GM19468 (cell line): ENCODE measurements at regions not wholly inside any gene's neighbourhood (a gene's known extent, or its start where the extent isn't known, plus 50 kb on each side); places are given as distances from the start of the nearest gene placed in this dataset.

ENCODE experiments used
- ATAC-seq: cut with Tn5 transposase; IDR thresholded peaks from one replicate; pipeline ENCODE4 v1.9.1; 2021; ENCODE audit warnings: mild to moderate bottlenecking, moderate library complexity, moderate number of reproducible peaks; ENCODE audit not compliant: unreplicated experiment; ENCODE audit errors: extremely low read depth

DNA sequence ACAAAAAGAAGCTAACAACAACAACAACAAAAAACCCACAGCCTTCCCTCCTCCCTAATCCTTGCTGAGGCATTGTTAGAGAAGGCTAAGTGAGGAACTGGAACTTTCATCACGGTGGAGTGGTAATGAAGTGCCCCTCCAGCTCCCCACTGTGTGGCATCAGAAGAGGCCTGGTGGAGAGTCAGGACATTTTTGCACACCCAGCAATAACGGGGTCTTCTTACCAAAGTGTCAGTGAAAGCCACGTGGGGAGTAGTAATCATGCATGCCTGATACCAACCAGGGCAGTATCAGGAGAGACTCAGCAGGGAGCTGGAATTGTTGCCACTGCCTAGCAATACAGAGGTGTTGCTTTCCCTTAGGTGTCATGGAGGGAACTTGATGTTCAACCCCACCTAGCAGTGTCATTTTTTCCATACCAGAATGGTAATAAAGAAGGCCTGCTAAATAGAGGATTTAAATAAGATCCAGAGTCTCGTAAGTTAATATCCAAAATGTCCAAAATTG is 299.7 kb upstream of the RGS6 start:
- no peak for ATAC-seq

DNA sequence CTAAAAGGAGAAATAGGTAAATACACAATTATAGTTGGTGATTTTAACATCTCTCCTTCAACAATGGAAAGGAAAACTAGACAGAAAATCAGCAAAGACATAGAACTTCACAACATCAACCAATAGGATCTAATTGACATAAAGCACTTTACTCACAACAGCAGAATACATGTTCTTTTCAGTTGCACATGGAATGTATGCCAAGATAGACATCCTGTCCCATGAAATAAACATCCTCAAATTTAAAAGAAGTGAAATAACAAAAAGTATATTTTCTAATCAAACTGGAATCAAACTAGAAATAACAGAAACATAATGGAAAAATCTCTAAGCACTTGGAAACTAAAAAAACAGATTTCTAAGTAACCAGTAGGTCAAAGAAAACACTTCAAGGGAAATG is 296.2 kb upstream of the RGS6 start:
- ATAC-seq: no peak

DNA sequence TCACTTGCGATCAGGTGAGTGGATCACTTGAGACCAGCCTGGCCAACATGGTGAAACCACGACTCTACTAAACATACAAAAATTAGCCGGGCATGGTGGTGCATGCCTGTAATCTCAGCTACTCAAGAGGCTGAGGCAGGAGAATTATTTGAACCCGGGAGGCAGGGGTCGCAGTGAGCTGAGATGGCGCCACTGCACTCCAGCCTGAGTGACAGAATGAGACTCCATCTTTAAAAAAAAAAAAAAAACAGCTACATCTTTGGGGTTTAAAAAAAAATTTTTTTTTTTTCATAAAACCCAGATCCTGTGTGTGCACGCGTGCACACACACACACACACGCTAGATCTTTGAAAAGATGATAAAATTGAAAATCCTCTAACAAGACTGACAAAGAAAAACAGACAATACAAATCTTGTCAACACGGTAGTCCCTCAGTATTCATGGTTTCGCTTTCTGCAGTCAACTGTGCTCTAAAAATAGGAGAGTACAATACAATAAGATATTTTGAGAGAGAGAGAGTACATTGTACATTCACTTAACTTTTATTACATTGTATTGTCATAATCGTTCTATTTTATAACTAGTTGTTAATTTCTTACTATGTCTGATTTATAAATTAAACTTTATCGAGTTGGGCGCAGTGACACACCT is 295.3 kb upstream of the RGS6 start:
- no peak for ATAC-seq

- no peak for ATAC-seq
Measured at GRCh38 chr14:71638523-71639196, 293.6 kb upstream of the RGS6 start.

GRCh38 chr14:71642715-71643114 is 289.5 kb upstream of the RGS6 start:
- no peak for ATAC-seq

- ATAC-seq: no peak
Measured at GRCh38 chr14:71645656-71646055, 286.6 kb upstream of the RGS6 start.

DNA sequence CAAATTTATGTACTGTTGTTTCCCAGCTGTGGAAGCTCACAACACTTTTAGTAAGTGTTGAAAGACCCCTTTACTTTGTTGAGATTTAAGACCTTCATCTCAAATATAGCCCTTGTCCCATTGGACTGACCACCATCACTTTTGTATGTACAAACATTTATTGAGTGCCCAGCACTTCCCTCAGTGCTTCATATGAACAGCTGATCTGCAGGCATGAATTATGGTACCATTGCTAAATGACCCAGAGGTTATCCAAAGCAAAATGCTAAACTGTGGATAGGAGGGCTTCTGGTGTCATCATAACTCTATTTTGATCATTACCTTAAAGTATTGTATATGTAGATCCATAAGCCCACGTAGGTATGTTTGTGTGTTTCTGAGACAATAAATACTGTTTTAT is 285.7 kb upstream of the RGS6 start:
- no peak for ATAC-seq

- ATAC-seq: no peak
Measured at GRCh38 chr14:71647086-71647784, 285.0 kb upstream of the RGS6 start.

DNA sequence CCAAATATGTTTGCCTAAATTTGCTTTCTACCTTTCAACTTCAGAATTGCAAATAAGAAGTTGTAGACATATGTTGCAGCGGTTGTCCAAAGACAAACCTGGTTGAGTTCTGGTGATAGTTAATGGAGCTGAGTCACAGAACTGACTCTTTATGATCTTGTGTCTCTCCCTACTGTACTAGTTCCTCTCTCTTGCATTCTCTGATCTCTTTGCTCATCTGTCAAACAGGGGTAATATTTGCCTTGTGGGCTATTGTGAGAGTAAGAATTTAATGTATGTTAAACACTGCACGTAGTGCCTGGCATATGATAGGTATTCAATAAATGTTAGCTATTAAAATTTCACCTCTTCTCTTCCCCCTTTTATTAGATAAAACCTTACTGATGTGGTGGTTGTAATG is 283.5 kb upstream of the RGS6 start:
- no peak for ATAC-seq

DNA sequence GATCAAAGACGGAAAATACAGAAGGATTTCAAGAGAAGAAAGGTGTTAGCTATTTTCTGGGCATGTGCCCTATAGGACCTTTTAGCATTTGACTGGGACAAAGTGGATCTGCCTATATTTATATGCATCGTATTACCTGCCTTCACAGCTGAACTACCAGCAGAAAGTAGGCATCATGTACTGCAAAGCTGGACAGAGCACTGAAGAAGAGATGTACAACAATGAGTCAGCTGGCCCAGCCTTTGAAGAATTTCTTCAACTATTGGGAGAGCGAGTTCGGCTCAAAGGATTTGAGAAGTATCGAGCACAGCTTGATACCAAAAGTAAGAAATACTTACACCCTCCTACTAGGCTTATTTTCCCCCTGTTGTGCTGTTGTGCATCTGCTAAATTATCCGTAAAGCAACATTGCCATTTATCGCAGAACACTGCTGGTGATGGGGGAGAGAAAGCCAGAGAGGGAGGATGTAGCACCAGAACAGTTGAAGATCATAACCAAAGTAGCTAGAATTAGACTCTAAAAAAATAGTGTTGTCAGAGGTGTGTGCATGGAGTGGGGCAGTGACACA is 282.0 kb upstream of the RGS6 start:
- no peak for ATAC-seq

GRCh38 chr14:71651228-71651627 is 281.0 kb upstream of the RGS6 start:
- no peak for ATAC-seq

- no peak for ATAC-seq
Measured at GRCh38 chr14:71652368-71652767, 279.9 kb upstream of the RGS6 start.

DNA sequence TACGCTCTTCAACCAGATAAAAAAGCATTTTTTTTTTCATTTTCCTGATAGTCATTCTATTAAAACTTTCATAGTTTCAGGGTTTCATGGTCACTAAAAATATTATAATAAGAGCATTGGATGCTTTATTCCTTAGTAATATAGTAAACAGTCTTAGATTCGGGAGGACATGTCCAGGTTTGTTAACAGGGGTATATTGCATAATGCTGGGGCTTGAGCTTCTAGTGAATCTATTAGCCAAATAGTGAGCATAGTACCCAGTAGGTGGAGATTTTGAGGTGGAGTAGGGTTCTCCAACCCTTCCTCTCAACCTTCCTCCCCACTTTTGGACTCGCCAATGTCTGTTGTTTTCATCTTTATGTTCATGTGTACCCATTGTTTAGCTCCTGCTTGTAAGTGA is 277.4 kb upstream of the RGS6 start:
- ATAC-seq: no peak

DNA sequence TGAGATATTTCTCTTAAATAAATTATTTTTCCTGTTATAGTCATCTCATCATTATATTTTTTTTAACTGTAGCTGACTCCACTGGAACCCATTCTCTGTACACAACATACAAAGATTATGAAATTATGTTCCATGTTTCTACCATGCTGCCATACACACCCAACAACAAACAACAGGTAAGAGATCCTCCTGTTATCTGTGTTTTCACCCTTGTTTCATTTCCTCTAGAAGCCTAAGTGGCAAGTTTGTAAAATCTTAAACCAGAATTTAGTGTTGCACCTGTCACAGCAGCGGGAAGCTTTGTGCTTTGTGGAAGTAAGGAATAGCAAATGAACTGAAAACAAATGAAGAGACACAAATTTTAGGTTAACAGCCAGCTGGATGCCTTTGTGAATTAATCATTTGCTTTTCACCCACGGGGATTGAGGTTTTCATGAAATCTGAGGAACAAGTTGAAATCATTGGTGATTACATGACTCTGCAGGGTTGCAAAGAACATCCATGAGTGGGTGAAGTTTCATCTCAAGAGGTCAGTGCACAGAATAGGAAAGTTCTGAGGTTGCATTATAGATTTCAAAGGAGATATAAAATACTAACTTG is 273.9 kb upstream of the RGS6 start:
- ATAC-seq: no peak

GRCh38 chr14:71659159-71659558 is 273.1 kb upstream of the RGS6 start:
- ATAC-seq: no peak

GRCh38 chr14:71661441-71661840 is 270.8 kb upstream of the RGS6 start:
- ATAC-seq: no peak

DNA sequence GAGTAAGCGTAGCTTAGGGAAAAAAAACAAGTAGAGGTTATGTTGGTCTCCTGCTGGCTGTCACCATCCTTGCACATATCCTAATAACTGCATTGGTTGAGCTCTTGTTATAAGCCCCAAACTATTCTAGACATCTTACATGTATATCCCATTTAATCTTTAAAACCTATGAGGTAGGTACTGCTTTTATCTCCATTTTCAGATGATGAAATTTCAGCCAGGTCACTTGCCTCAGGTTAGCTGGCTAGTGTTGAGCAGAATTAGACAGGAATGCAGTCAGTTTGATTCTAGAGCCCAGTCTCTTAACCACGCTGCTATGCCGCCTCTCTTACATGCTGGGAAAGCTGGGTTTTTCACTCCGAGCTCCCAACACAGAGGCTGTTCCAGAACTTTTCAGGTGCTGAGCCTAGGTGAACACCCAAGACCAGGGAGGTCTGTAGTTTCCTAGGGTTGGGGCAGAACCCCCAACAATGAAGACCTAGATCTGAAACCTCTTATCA is 269.9 kb upstream of the RGS6 start:
- no peak for ATAC-seq

- no peak for ATAC-seq
Measured at GRCh38 chr14:71665157-71665556, 267.1 kb upstream of the RGS6 start.

- no peak for ATAC-seq
Measured at GRCh38 chr14:71665781-71666180, 266.4 kb upstream of the RGS6 start.

DNA sequence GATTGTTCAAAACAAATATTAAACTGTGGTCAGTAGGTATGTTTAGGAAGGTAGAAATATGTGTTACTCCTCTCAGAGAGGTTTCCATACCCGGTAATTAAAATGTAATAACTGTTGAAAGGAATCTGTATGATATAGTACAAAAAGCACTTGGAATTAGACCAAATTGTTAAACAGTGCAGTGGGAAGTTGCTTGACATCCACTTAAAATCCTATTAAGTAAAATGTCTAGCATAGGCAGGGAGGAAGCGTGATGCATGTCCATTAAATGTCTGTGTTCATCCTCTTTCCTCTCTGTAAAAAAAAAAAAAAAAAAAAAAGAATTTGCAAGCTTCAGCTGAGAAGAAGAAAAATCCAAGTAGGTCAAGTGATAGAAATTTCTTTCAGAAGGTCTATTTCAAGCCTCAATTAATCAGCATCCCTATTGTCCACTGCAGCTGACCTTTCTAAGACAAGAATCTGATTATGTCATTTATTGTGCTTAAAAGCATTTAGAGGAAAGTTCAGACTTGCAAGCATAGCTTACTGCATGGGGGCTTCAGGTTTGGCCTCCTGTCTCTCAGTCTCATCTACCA is 265.6 kb upstream of the RGS6 start:
- no peak for ATAC-seq
